ENCODE measurements at regions not wholly inside any gene's neighbourhood (a gene's known extent, or its start where the extent isn't known, plus 50 kb on each side); places are given as distances from the start of the nearest gene placed in this dataset.

GRCh38 chr1:228865627-228866330, 130.5 kb downstream of the RHOU start:
- Mint-ChIP-seq H3K27me3 (peaks cover 14% of the 10 kb centered on the region), H3K36me3 (ENCODE audit: low read depth) (no peaks in the 10 kb centered on the region), H3K9me3 (no peaks in the 10 kb centered on the region), H3K4me3 (no peak overlapping the region), H3K27ac (no peak overlapping the region), H3K4me1 (peaks cover 2% of the 10 kb centered on the region)
- DNase-seq (no peak), ATAC-seq (ENCODE audit: low read depth) (no peak)
- intact Hi-C loops (cut with micrococcal nuclease): no loop called here
- ChIA-PET POLR2A (no interaction called here), CTCF (no interaction called here)
- TF ChIP-seq, protein P1, sequence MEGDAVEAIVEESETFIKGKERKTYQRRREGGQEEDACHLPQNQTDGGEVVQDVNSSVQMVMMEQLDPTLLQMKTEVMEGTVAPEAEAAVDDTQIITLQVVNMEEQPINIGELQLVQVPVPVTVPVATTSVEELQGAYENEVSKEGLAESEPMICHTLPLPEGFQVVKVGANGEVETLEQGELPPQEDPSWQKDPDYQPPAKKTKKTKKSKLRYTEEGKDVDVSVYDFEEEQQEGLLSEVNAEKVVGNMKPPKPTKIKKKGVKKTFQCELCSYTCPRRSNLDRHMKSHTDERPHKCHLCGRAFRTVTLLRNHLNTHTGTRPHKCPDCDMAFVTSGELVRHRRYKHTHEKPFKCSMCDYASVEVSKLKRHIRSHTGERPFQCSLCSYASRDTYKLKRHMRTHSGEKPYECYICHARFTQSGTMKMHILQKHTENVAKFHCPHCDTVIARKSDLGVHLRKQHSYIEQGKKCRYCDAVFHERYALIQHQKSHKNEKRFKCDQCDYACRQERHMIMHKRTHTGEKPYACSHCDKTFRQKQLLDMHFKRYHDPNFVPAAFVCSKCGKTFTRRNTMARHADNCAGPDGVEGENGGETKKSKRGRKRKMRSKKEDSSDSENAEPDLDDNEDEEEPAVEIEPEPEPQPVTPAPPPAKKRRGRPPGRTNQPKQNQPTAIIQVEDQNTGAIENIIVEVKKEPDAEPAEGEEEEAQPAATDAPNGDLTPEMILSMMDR (IDR thresholded peaks at IDR 0.05): no peak

GRCh38 chr1:228866468-228866867, 131.2 kb downstream of the RHOU start:
- POLR2A ChIA-PET: no interaction called here
- DNase-seq (no peak), ATAC-seq (ENCODE audit: low read depth) (no peak)
- Mint-ChIP-seq H3K4me3 (no peak overlapping the region), H3K27me3 (peaks cover 11% of the 10 kb centered on the region), H3K4me1 (peaks cover 2% of the 10 kb centered on the region), H3K27ac (no peak overlapping the region), H3K9me3 (no peaks in the 10 kb centered on the region), H3K36me3 (ENCODE audit: low read depth) (no peaks in the 10 kb centered on the region)
- TF ChIP-seq, protein P1 (IDR thresholded peaks at IDR 0.05): no peak
- intact Hi-C loops (cut with micrococcal nuclease): no loop called here
- CTCF ChIA-PET: no interaction called here

DNA sequence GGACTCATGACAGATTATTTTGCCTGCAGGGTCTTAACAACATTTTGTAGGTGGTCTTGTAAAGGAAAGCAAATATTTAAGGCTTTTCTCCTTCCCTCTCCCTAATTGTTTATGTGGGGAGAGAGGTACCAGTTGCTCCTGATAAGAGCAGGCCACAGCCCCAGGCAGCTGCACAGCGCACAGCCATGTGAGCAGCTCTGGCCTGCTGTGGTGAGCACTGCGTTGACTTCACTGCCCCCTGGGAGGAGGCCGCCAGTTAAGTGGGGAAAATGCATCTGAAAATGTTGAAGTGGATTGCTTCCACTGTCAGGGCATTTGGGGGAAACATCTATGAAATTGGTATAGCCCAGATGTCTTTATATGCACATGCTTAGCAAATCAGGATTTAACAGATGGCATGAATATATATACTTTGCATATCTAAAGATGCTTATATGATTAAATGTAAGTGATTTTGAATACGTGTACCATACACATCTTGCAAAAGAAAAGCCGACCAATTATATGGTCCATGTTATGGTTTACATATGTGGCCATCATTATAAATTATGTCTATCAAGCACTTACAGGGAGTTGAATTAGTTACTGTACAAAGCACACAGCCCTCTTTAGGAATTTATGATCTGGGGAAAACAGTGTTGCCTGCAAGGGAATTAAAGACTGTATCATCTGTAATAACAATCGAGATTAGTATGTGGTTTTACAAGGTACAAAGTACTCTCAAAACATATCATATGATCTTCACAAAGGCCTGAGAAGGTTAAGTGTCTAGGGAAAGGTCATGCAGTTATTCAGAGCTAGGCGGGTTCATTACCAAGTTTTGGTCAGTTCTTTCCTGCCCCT, 132.1 kb downstream of the RHOU start:
- no peak for DNase-seq
- Mint-ChIP-seq H3K27me3 (peaks cover 9% of the 10 kb centered on the region), H3K4me3 (no peak overlapping the region), H3K27ac (no peak overlapping the region), H3K9me3 (no peaks in the 10 kb centered on the region), H3K36me3 (ENCODE audit: low read depth) (no peaks in the 10 kb centered on the region), H3K4me1 (peaks cover 2% of the 10 kb centered on the region)
- intact Hi-C loops (cut with micrococcal nuclease): no loop called here
- POLR2A ChIA-PET: no interaction called here
- CTCF ChIA-PET: no interaction called here
- ATAC-seq (ENCODE audit: low read depth): no peak
- TF ChIP-seq, protein P1 (IDR thresholded peaks at IDR 0.05): no peak

GRCh38 chr1:228867951-228868730, 132.9 kb downstream of the RHOU start:
- TF ChIP-seq, protein P1 (IDR thresholded peaks at IDR 0.05): no peak
- ATAC-seq (ENCODE audit: low read depth) (no peak), DNase-seq (no peak)
- no peak overlapping the region for H3K27ac Mint-ChIP-seq
- intact Hi-C loops (cut with micrococcal nuclease): no loop called here
- CTCF ChIA-PET: no interaction called here
- POLR2A ChIA-PET: no interaction called here
- no peaks in the 10 kb centered on the region for H3K9me3 Mint-ChIP-seq
- H3K4me1 Mint-ChIP-seq: peaks cover 2% of the 10 kb centered on the region
- H3K27me3 Mint-ChIP-seq: peaks cover 6% of the 10 kb centered on the region
- H3K36me3 Mint-ChIP-seq (ENCODE audit: low read depth): no peaks in the 10 kb centered on the region
- no peak overlapping the region for H3K4me3 Mint-ChIP-seq

DNA sequence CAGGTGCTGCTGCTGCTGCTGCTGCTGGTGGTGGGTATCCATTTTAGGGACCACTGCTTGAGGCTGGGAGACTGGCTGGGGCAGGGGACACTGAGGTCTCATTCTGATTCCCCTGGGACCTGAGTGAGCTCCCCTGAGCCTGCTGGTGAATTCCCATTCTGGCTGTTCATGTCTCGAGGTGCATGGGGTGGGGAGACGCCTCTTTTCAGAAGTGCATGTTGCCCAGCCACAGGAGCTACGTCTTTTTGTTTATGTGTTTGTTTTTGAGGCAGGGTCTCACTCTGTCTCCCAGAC, 133.4 kb downstream of the RHOU start:
- POLR2A ChIA-PET: no interaction called here
- Mint-ChIP-seq H3K4me1 (peaks cover 2% of the 10 kb centered on the region), H3K9me3 (no peaks in the 10 kb centered on the region), H3K4me3 (no peak overlapping the region), H3K27me3 (peaks cover 2% of the 10 kb centered on the region), H3K27ac (no peak overlapping the region), H3K36me3 (ENCODE audit: low read depth) (no peaks in the 10 kb centered on the region)
- intact Hi-C loops (cut with micrococcal nuclease): no loop called here
- no peak for ATAC-seq (ENCODE audit: low read depth)
- no peak for DNase-seq
- TF ChIP-seq, protein P1 (IDR thresholded peaks at IDR 0.05): no peak
- CTCF ChIA-PET: no interaction called here

All from activated B cell treated with CpG ODN at 0.5 μM for 24 hours (primary cell).